ENCODE measurements at regions not wholly inside any gene's neighbourhood (a gene's known extent, or its start where the extent isn't known, plus 50 kb on each side); places are given as distances from the start of the nearest gene placed in this dataset.

GRCh38 chr5:5077236-5077635 lies 62.9 kb upstream of the ADAMTS16 start:
- no peak for TF ChIP-seq CTCF (IDR thresholded peaks at IDR 0.05)
- TF ChIP-seq POLR2A (IDR thresholded peaks at IDR 0.05), result no peak
